Gastrocnemius medialis (tissue), 4 donors: ENCODE measurements at regions not wholly inside any gene's neighbourhood (a gene's known extent, or its start where the extent isn't known, plus 50 kb on each side); places are given as distances from the start of the nearest gene placed in this dataset.

Experiments used
- POLR2A ChIP-seq, 2 donors: fragments of 450-650 bp; IDR thresholded peaks; one replicate each; pipeline ENCODE4 v1.6.1; 2017; ENCODE audit warnings: antibody characterized with exemption in 2 of 2, mild to moderate bottlenecking in 2 of 2, moderate library complexity in 2 of 2
- TF ChIP-seq, protein P1 (sequence below), 5 experiments: fragments of 450-650 bp in 3 of 5; fragments of 200-600 bp in 2 of 5; sonication (generic) in 2 of 5; IDR thresholded peaks in 4 of 5; conservative IDR thresholded peaks in 1 of 5; 1 replicate in 4 of 5; 2 replicates in 1 of 5; pipeline ENCODE4 v1.5.1; 2016 to 2019; ENCODE audit warnings: antibody characterized with exemption in 5 of 5, mild to moderate bottlenecking in 3 of 5, moderate library complexity in 3 of 5

DNA sequence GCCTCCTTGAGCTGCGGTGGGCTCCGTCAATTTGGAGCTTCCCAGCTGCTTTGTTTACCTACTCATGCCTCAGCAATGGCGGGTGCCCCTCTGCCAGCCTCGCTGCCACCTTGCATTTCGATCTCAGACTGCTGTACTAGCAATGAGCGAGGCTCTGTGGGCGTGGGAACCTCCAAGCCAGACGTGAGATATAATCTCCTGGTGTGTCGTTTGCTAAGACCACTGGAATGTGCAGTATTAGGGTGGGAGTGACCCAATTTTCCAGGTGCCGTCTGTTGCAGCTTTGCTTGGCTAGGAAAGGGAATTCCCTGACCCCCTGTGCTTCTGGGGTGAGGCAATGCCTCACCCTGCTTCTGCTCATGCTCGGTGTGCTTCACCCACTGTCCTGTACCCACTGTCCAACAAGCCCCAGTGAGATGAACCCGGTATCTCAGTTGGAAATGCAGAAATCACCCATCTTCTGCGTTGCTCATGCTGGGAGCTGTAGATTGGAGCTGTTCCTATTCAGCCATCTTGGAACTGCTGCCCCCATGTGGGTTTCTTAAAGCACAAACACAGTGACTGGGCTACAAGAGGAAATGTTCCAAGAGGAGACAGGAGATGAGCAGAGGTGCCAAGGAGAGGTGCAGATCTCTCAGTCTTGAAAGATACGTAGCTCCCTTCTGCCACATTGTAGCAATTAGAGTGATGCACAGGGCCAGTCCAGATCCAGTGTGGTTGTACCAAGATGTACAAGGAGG lies 193.0 kb upstream of the IGFBP7 start:
- no peak for TF ChIP-seq POLR2A (IDR thresholded peaks at IDR 0.05)
- TF ChIP-seq, protein P1, sequence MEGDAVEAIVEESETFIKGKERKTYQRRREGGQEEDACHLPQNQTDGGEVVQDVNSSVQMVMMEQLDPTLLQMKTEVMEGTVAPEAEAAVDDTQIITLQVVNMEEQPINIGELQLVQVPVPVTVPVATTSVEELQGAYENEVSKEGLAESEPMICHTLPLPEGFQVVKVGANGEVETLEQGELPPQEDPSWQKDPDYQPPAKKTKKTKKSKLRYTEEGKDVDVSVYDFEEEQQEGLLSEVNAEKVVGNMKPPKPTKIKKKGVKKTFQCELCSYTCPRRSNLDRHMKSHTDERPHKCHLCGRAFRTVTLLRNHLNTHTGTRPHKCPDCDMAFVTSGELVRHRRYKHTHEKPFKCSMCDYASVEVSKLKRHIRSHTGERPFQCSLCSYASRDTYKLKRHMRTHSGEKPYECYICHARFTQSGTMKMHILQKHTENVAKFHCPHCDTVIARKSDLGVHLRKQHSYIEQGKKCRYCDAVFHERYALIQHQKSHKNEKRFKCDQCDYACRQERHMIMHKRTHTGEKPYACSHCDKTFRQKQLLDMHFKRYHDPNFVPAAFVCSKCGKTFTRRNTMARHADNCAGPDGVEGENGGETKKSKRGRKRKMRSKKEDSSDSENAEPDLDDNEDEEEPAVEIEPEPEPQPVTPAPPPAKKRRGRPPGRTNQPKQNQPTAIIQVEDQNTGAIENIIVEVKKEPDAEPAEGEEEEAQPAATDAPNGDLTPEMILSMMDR (IDR thresholded peaks at IDR 0.05 in 4 of 5, conservative IDR thresholded peaks at IDR 0.05 in 1 of 5) = no peak
